Esophagus squamous epithelium (tissue), 5 donors: ENCODE measurements at regions not wholly inside any gene's neighbourhood (a gene's known extent, or its start where the extent isn't known, plus 50 kb on each side); places are given as distances from the start of the nearest gene placed in this dataset.

Experiments used
- DNase-seq: peaks from one replicate; lab custom pipeline; 2025; lab: John Stamatoyannopoulos, UW
- H3K27ac ChIP-seq, 4 donors: fragments of 200-600 bp; sonication (generic); one replicate each; pipeline ENCODE4 v1.5.1; 2016 to 2019; ENCODE audit warnings: mild to moderate bottlenecking in 1 of 4
- H3K27me3 ChIP-seq, 4 donors: fragments of 200-600 bp; sonication (generic); 1 replicate in 3 of 4; 2 replicates in 1 of 4; pipeline versions ENCODE4 v1.5.1 to v1.6.0; 2017 to 2021; ENCODE audit warnings: antibody characterized with exemption in 1 of 4
- H3K36me3 ChIP-seq, 3 donors: fragments of 200-600 bp; sonication (generic); one replicate each; pipeline ENCODE4 v1.5.1; 2016 to 2019
- H3K4me1 ChIP-seq, 3 donors: fragments of 200-600 bp; sonication (generic); one replicate each; pipeline ENCODE4 v1.5.1; 2017 to 2019
- H3K4me3 ChIP-seq, 4 donors: fragments of 200-600 bp; sonication (generic); 1 replicate in 3 of 4; 2 replicates in 1 of 4; pipeline ENCODE4 v1.5.1; 2016 to 2019; ENCODE audit warnings: mild to moderate bottlenecking in 2 of 4, moderate library complexity in 1 of 4
- H3K9me3 ChIP-seq, 3 donors: fragments of 200-600 bp; sonication (generic); one replicate each; pipeline ENCODE4 v1.5.1; 2016 to 2019
- CTCF ChIP-seq, 6 experiments: fragments of 450-650 bp in 4 of 6; fragments of 200-600 bp in 2 of 6; sonication (generic) in 2 of 6; IDR thresholded peaks; one replicate each; pipeline ENCODE4 v1.5.1; 2016 to 2019; ENCODE audit warnings: antibody characterized with exemption in 6 of 6, mild to moderate bottlenecking in 4 of 6, moderate library complexity in 4 of 6
- POLR2A ChIP-seq, 4 donors: fragments of 450-650 bp; IDR thresholded peaks; one replicate each; pipeline ENCODE4 v1.6.1; 2017; ENCODE audit warnings: antibody characterized with exemption in 4 of 4, mild to moderate bottlenecking in 4 of 4, moderate library complexity in 3 of 4
- WGBS, 2 donors: methylation state at CpG; one replicate each; pipeline ENCODE4 v1.1.5; 2018; 5-methylcytosine and 5-hydroxymethylcytosine counted together
- intact Hi-C: fragments of 100-400 bp; cut with DNase I; formaldehyde crosslinking; loops from one replicate; pipeline ENCODE4 v1.15.0; 2022
- donor health status: DM: yes; HTN: yes; CAD: no.

- intact Hi-C loops = no loop called here
- peaks cover 0 to 31% (median 4%) of the 10 kb centered on the region in 3 donors for H3K4me1 ChIP-seq
- no peak for DNase-seq
- H3K4me3 ChIP-seq = no peak overlapping the region
- H3K27ac ChIP-seq = peak overlapping the region in 2 of 4 donors; percentile 37 to 84
- H3K9me3 ChIP-seq = no peaks in the 10 kb centered on the region
- TF ChIP-seq POLR2A (IDR thresholded peaks at IDR 0.05) = no peak
- TF ChIP-seq CTCF (IDR thresholded peaks at IDR 0.05) = no peak
- WGBS, 2 donors = 52 to 65% methylated on average over 3 of the region's 3 CpGs
- H3K27me3 ChIP-seq = peaks cover 0 to 15% (median 0%) of the 10 kb centered on the region in 4 donors
- H3K36me3 ChIP-seq = no peaks in the 10 kb centered on the region
Observed at GRCh38 chr18:24731981-24732380, 271.5 kb downstream of the HRH4 start.

- WGBS, 2 donors = 76 to 87% methylated on average over 11 of the region's 11 CpGs
- TF ChIP-seq CTCF (IDR thresholded peaks at IDR 0.05) (peak in 3 of 6 experiments; percentile 8 to 42 (median 18)), POLR2A (IDR thresholded peaks at IDR 0.05) (no peak)
- no peak for DNase-seq
- H3K9me3 ChIP-seq = no peaks in the 10 kb centered on the region
- peaks cover 0 to 30% (median 0%) of the 10 kb centered on the region in 3 donors for H3K4me1 ChIP-seq
- intact Hi-C loops = no loop called here
- H3K36me3 ChIP-seq = no peaks in the 10 kb centered on the region
- H3K4me3 ChIP-seq = no peak overlapping the region
- peaks cover 0 to 5% (median 0%) of the 10 kb centered on the region in 4 donors for H3K27me3 ChIP-seq
- no peak overlapping the region for H3K27ac ChIP-seq
Observed at GRCh38 chr18:24734058-24734457, 273.6 kb downstream of the HRH4 start.

- DNase-seq = no peak
- Histone ChIP-seq H3K27me3 (peaks cover 0 to 4% (median 0%) of the 10 kb centered on the region in 4 donors), H3K4me3 (no peak overlapping the region), H3K4me1 (peaks cover 0 to 26% (median 0%) of the 10 kb centered on the region in 3 donors), H3K27ac (no peak overlapping the region), H3K36me3 (no peaks in the 10 kb centered on the region), H3K9me3 (no peaks in the 10 kb centered on the region)
- WGBS, 2 donors = 78 to 93% methylated on average over 5 of the region's 5 CpGs
- TF ChIP-seq CTCF (IDR thresholded peaks at IDR 0.05) (no peak), POLR2A (IDR thresholded peaks at IDR 0.05) (no peak)
- intact Hi-C loops = no loop called here
Observed at GRCh38 chr18:24735624-24736231, 275.3 kb downstream of the HRH4 start.

GRCh38 chr18:24736662-24737330, 276.4 kb downstream of the HRH4 start:
- 28 to 45% methylated on average over 8 of the region's 8 CpGs for WGBS, 2 donors
- peaks cover 0 to 19% (median 0%) of the 10 kb centered on the region in 3 donors for H3K4me1 ChIP-seq
- H3K9me3 ChIP-seq = no peaks in the 10 kb centered on the region
- H3K4me3 ChIP-seq = no peak overlapping the region
- H3K36me3 ChIP-seq = no peaks in the 10 kb centered on the region
- intact Hi-C loops = no loop called here
- peaks cover 0 to 4% (median 0%) of the 10 kb centered on the region in 4 donors for H3K27me3 ChIP-seq
- TF ChIP-seq POLR2A (IDR thresholded peaks at IDR 0.05) (no peak), CTCF (IDR thresholded peaks at IDR 0.05) (no peak)
- peak overlapping the region in 1 of 4 donors; percentile 9 for H3K27ac ChIP-seq
- no peak for DNase-seq

GRCh38 chr18:24740829-24741228, 280.4 kb downstream of the HRH4 start:
- Histone ChIP-seq H3K9me3 (no peaks in the 10 kb centered on the region), H3K36me3 (no peaks in the 10 kb centered on the region), H3K4me3 (no peak overlapping the region), H3K4me1 (peaks cover 0 to 14% (median 0%) of the 10 kb centered on the region in 3 donors), H3K27me3 (peaks cover 0 to 4% (median 0%) of the 10 kb centered on the region in 4 donors), H3K27ac (no peak overlapping the region)
- DNase-seq = no peak
- WGBS, 2 donors = 86 to 96% methylated on average over 2 of the region's 2 CpGs
- intact Hi-C loops = no loop called here
- TF ChIP-seq CTCF (IDR thresholded peaks at IDR 0.05) = no peak
- no peak for TF ChIP-seq POLR2A (IDR thresholded peaks at IDR 0.05)
